ENCODE measurements at regions not wholly inside any gene's neighbourhood (a gene's known extent, or its start where the extent isn't known, plus 50 kb on each side); places are given as distances from the start of the nearest gene placed in this dataset.
"Not testable (repeated sequence)": the region's sequence is repeated elsewhere in the genome, so short reads cannot be mapped to it uniquely, and the experiment has no call there.

- no peak for DNase-seq
Observed at GRCh38 chr9:110029429-110029955, 178.5 kb downstream of the C9orf152 start.

- no peak for DNase-seq
Observed at GRCh38 chr9:110029956-110030480, 177.9 kb downstream of the C9orf152 start.

- DNase-seq, result no peak
Observed at GRCh38 chr9:110030632-110031031, 177.3 kb downstream of the C9orf152 start.

- no peak for DNase-seq
Observed at GRCh38 chr9:110031511-110032173, 176.3 kb downstream of the C9orf152 start.

GRCh38 chr9:110032532-110032931, 175.4 kb downstream of the C9orf152 start:
- DNase-seq, result not testable (repeated sequence)

- no peak for DNase-seq
Observed at GRCh38 chr9:110033869-110034268, 174.1 kb downstream of the C9orf152 start.

GRCh38 chr9:110036286-110036685, 171.7 kb downstream of the C9orf152 start:
- no peak for DNase-seq

GRCh38 chr9:110040788-110041187, 167.2 kb downstream of the C9orf152 start:
- DNase-seq, result no peak

GRCh38 chr9:110041452-110041851, 166.5 kb downstream of the C9orf152 start:
- DNase-seq, result no peak

GRCh38 chr9:110047232-110047954, 160.6 kb downstream of the C9orf152 start:
- DNase-seq, result no peak

- no peak for DNase-seq
Observed at GRCh38 chr9:110047955-110048402, 160.0 kb downstream of the C9orf152 start.

- peak; percentile 80 for DNase-seq
Observed at GRCh38 chr9:110048403-110048975, 159.5 kb downstream of the C9orf152 start.

GRCh38 chr9:110048976-110049698, 158.8 kb downstream of the C9orf152 start:
- DNase-seq, result peak; percentile 3

GRCh38 chr9:110049699-110050450, 158.1 kb downstream of the C9orf152 start:
- peak; percentile 6 for DNase-seq

GRCh38 chr9:110050925-110051355, 157.0 kb downstream of the C9orf152 start:
- DNase-seq, result no peak

GRCh38 chr9:110056062-110056461, 151.9 kb downstream of the C9orf152 start:
- DNase-seq, result no peak

- DNase-seq, result peak; percentile 48
Observed at GRCh38 chr9:110058304-110058953, 149.5 kb downstream of the C9orf152 start.

- DNase-seq, result no peak
Observed at GRCh38 chr9:110059461-110059860, 148.5 kb downstream of the C9orf152 start.

- no peak for DNase-seq
Observed at GRCh38 chr9:110064803-110065202, 143.2 kb downstream of the C9orf152 start.

- no peak for DNase-seq
Observed at GRCh38 chr9:110065532-110065931, 142.4 kb downstream of the C9orf152 start.

- no peak for DNase-seq
Observed at GRCh38 chr9:110066929-110067716, 140.8 kb downstream of the C9orf152 start.
